A549 (cell line): ENCODE measurements at regions not wholly inside any gene's neighbourhood (a gene's known extent, or its start where the extent isn't known, plus 50 kb on each side); places are given as distances from the start of the nearest gene placed in this dataset.

Experiments used
- POLR2A ChIP-seq: IDR thresholded peaks from 2 replicates; pipeline ENCODE4 v1.6.1; 2012; ENCODE audit warnings: mild to moderate bottlenecking, low read length
- RAD21 ChIP-seq, 2 experiments: fragments of >200 bp in 1 of 2; sonication (Bioruptor Twin) in 1 of 2; formaldehyde crosslinking in 1 of 2; IDR thresholded peaks in 1 of 2; conservative IDR thresholded peaks in 1 of 2; 2 replicates in 1 of 2; 3 replicates in 1 of 2; pipeline ENCODE4 v1.6.1; 2012 to 2018; ENCODE audit warnings: inconsistent platforms in 1 of 2

GRCh38 chr4:184563621-184564020, 85.6 kb downstream of the CASP3 start:
- TF ChIP-seq POLR2A (no peak), RAD21 (conservative IDR thresholded peaks at IDR 0.05 in 1 of 2, IDR thresholded peaks at IDR 0.05 in 1 of 2) (no peak)
